SU-DHL-6 (cell line): ENCODE measurements at regions not wholly inside any gene's neighbourhood (a gene's known extent, or its start where the extent isn't known, plus 50 kb on each side); places are given as distances from the start of the nearest gene placed in this dataset.

Source experiments
- H2AFZ ChIP-seq: fragments of 200-600 bp; sonication (generic); 2 replicates; pipeline ENCODE4 v1.6.1; 2014; ENCODE audit warnings: low read depth, mild to moderate bottlenecking, moderate library complexity, mixed read lengths, antibody characterized with exemption, low read length; ENCODE audit not compliant: severe bottlenecking
- H3F3A ChIP-seq: fragments of 200-600 bp; shearing (Covaris generic); 2 replicates; pipeline ENCODE4 v1.6.0; 2016; ENCODE audit warnings: antibody characterized with exemption, mild to moderate bottlenecking; ENCODE audit not compliant: insufficient read depth
- H3K27ac ChIP-seq: fragments of 200-600 bp; sonication (generic); 2 replicates; pipeline ENCODE4 v1.5.1; 2016; ENCODE audit warnings: low read depth, mild to moderate bottlenecking, low read length, moderate library complexity, mixed read lengths
- H3K27me3 ChIP-seq: fragments of 200-600 bp; sonication (generic), shearing (Covaris generic); 2 replicates; pipeline ENCODE4 v1.6.0; 2014; ENCODE audit warnings: mild to moderate bottlenecking, low read length
- H3K36me3 ChIP-seq: fragments of 200-600 bp; sonication (generic); 2 replicates; pipeline ENCODE4 v1.6.1; 2014; ENCODE audit warnings: mild to moderate bottlenecking, low read length, mixed read lengths
- H3K4me2 ChIP-seq: fragments of 300-600, 200-600 bp; shearing (Covaris generic), sonication (generic); 2 replicates; pipeline ENCODE4 v1.6.0; 2014; ENCODE audit warnings: low read length, low read depth, mild to moderate bottlenecking; ENCODE audit not compliant: poor library complexity, severe bottlenecking
- H3K4me3 ChIP-seq: fragments of 200-600 bp; sonication (generic); 2 replicates; pipeline ENCODE4 v1.5.1; 2014; ENCODE audit warnings: antibody characterized with exemption, low read length, mild to moderate bottlenecking, mixed read lengths; ENCODE audit not compliant: insufficient read depth, poor library complexity, severe bottlenecking
- H3K79me2 ChIP-seq: fragments of 200-600 bp; sonication (generic); 2 replicates; pipeline ENCODE4 v1.6.1; 2014; ENCODE audit warnings: mild to moderate bottlenecking, low read length, moderate library complexity; ENCODE audit not compliant: insufficient read depth
- H3K9ac ChIP-seq: fragments of 200-600 bp; sonication (generic); 2 replicates; pipeline ENCODE4 v1.7.0; 2014; ENCODE audit warnings: mild to moderate bottlenecking, low read length
- H3K9me2 ChIP-seq: fragments of 200-600 bp; sonication (generic); replicated peaks from 2 replicates; pipeline ENCODE4 v1.6.1; 2014; ENCODE audit warnings: low read length; ENCODE audit not compliant: insufficient read depth
- H3K9me3 ChIP-seq: fragments of 200-600 bp; sonication (generic); 2 replicates; pipeline ENCODE4 v1.6.1; 2014; ENCODE audit warnings: low read length, mixed read lengths; ENCODE audit not compliant: insufficient read depth
- H4K20me1 ChIP-seq: fragments of 200-600 bp; sonication (generic); 2 replicates; pipeline ENCODE4 v1.6.1; 2014; ENCODE audit warnings: low read depth, mild to moderate bottlenecking, antibody characterized with exemption, low read length, moderate library complexity, mixed read lengths
- CTCF ChIP-seq: fragments of 200-600 bp; sonication (generic); IDR thresholded peaks from one replicate; pipeline ENCODE4 v1.5.1; 2017; ENCODE audit warnings: antibody characterized with exemption, mild to moderate bottlenecking, low read length, moderate library complexity; ENCODE audit not compliant: insufficient read depth, poor library complexity, severe bottlenecking
- EZH2phosphoT487 ChIP-seq: fragments of 200-600 bp; sonication (generic), shearing (Covaris generic); conservative IDR thresholded peaks from 2 replicates; pipeline ENCODE4 v1.6.1; 2018; ENCODE audit warnings: mild to moderate bottlenecking, antibody characterized with exemption, low read length, moderate library complexity, mixed read lengths

GRCh38 chr18:73746101-73746500 lies 401.5 kb downstream of the FBXO15 start:
- Histone ChIP-seq H3K9ac (no peak overlapping the region), H4K20me1 (no peaks in the 10 kb centered on the region), H3K4me3 (no peak overlapping the region), H2AFZ (no peak overlapping the region), H3F3A (no peaks in the 10 kb centered on the region), H3K79me2 (no peaks in the 10 kb centered on the region), H3K4me2 (no peak overlapping the region), H3K36me3 (no peaks in the 10 kb centered on the region), H3K27ac (no peak overlapping the region), H3K9me2 (no peaks in the 10 kb centered on the region), H3K27me3 (no peaks in the 10 kb centered on the region), H3K9me3 (no peaks in the 10 kb centered on the region)
- TF ChIP-seq CTCF (no peak), EZH2phosphoT487 (no peak)

GRCh38 chr18:73742957-73743356 lies 404.7 kb downstream of the FBXO15 start:
- Histone ChIP-seq H3K9ac (no peak overlapping the region), H3K9me3 (no peaks in the 10 kb centered on the region), H4K20me1 (no peaks in the 10 kb centered on the region), H2AFZ (no peak overlapping the region), H3K27me3 (no peaks in the 10 kb centered on the region), H3K9me2 (no peaks in the 10 kb centered on the region), H3K27ac (no peak overlapping the region), H3K4me2 (no peak overlapping the region), H3K36me3 (no peaks in the 10 kb centered on the region), H3F3A (no peaks in the 10 kb centered on the region), H3K4me3 (no peak overlapping the region), H3K79me2 (no peaks in the 10 kb centered on the region)
- no peak for TF ChIP-seq EZH2phosphoT487
- no peak for TF ChIP-seq CTCF

- TF ChIP-seq CTCF (no peak), EZH2phosphoT487 (no peak)
- Histone ChIP-seq H3K9me2 (no peaks in the 10 kb centered on the region), H3K4me2 (no peak overlapping the region), H3F3A (no peaks in the 10 kb centered on the region), H3K79me2 (no peaks in the 10 kb centered on the region), H3K9ac (no peak overlapping the region), H3K27ac (no peak overlapping the region), H3K9me3 (no peaks in the 10 kb centered on the region), H2AFZ (no peak overlapping the region), H3K36me3 (no peaks in the 10 kb centered on the region), H3K4me3 (no peak overlapping the region), H3K27me3 (no peaks in the 10 kb centered on the region), H4K20me1 (no peaks in the 10 kb centered on the region)
These were observed 405.7 kb downstream of the FBXO15 start for GRCh38 chr18:73741946-73742345.

GRCh38 chr18:73739098-73739497 lies 408.5 kb downstream of the FBXO15 start:
- Histone ChIP-seq H3K9me3 (no peaks in the 10 kb centered on the region), H3K79me2 (no peaks in the 10 kb centered on the region), H3K27me3 (no peaks in the 10 kb centered on the region), H3K9me2 (no peaks in the 10 kb centered on the region), H3K4me3 (no peak overlapping the region), H3K4me2 (no peak overlapping the region), H3K9ac (no peak overlapping the region), H2AFZ (no peak overlapping the region), H3K27ac (no peak overlapping the region), H3F3A (no peaks in the 10 kb centered on the region), H4K20me1 (no peaks in the 10 kb centered on the region), H3K36me3 (no peaks in the 10 kb centered on the region)
- TF ChIP-seq CTCF (no peak), EZH2phosphoT487 (no peak)
